GM19193 (cell line): ENCODE measurements at regions not wholly inside any gene's neighbourhood (a gene's known extent, or its start where the extent isn't known, plus 50 kb on each side); places are given as distances from the start of the nearest gene placed in this dataset.
A peak's percentile ranks its signal among the peaks of the same experiment; 100 is the strongest.

Source experiments
- POLR2A ChIP-seq: IDR thresholded peaks from 4 replicates; pipeline ENCODE4 v1.6.1; 2011; ENCODE audit not compliant: insufficient read depth, insufficient read length; ENCODE audit errors: extremely low read depth

DNA sequence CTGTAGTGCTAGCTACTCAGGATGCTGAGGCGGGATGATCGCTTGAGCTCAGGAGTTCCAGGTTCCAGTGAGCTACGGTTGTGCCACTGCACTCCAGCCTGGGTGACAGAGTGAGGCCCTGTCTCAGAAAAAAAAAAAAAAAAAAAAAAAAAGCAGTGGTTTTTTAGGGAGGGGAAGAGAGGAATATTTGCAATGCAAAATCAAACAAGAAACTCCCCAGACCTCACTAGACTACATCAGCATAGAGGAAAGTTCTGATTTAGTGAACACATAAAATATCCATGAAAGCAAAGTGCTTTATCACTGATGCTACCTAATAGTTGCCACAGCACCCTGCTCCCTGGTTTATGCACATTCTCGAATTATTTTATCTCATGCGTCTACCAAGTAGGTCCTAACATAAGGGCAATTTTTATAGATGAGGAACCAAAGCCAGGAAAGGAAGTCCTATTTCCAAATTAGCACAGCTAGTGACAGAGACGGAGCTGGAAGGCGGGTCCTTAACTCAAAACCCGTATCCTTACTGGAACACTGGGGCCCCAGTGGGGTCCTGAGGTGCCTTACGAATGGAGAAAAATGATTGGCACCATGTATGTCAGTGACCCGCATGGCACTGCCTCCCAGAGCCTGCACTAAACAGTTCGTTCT, 50.7 kb upstream of the GPR157 start:
- TF ChIP-seq POLR2A: no peak

DNA sequence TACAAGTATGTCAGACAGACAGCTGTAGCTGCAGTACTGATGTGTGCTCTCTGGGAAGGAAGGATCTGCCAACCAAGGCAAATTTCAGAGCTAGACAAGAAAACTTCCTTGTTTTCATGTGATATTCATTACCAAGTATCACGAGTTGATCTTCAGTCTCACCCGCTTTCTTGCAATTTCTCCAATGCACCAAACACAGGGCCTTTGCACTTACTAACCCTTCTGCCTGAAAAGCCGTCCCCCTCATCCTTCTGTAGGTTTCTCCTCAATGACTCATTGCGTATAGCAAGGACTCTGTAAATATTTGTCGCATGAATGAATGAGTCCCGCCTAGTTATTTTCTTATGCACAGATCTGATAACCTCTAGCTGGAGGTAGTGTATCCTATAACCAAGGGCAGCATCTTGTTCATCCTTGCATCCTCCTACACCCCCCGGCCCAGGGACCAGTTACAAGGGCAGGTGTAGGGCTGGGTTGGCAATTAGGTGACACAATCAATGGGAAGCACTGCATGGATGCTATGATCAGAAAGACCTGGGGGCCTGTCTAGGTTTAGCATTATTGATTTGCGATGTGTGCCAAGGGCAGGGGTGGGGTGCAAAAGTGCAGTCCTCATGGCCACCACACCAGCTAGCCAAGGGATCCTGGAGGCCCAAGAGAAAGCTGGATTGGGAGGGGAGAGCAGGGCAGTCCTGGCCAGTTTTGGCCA, 51.4 kb upstream of the GPR157 start:
- TF ChIP-seq POLR2A: no peak

DNA sequence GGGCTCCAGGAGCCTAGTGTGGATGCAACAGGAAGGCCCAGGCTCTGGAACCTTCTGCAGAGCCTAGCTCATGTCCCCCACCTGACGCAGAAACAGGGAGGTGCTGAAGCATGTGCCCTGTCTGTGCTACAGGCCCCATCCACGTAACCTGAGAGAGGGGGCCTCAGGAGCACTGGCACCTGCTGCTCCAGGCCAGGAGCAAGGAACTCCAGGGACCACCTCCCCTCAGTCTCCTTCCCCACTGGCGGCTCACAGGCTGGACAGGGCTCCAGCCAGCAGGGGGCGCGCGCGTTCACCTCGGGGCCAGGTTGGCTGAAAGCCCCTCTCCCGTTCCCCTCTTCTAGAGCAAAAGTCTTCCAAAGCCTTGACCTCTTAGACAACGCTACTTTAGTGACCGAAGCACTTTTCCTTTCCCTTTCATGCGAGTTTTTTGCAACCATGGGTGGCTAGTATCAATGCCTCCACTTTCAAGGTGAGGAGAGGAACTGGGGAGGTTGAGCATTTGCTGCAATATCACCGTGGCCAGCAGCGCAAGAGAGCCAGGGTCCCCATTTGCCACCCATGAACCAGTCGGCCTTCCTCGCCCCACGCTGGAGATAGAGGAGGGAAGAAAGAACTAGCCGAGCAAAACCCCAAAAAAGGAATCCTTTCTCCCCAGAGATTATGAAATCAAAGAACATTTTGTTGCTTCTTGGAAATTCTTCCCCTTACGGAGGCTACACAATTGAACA, 52.4 kb upstream of the GPR157 start:
- TF ChIP-seq POLR2A: peak; percentile 25

DNA sequence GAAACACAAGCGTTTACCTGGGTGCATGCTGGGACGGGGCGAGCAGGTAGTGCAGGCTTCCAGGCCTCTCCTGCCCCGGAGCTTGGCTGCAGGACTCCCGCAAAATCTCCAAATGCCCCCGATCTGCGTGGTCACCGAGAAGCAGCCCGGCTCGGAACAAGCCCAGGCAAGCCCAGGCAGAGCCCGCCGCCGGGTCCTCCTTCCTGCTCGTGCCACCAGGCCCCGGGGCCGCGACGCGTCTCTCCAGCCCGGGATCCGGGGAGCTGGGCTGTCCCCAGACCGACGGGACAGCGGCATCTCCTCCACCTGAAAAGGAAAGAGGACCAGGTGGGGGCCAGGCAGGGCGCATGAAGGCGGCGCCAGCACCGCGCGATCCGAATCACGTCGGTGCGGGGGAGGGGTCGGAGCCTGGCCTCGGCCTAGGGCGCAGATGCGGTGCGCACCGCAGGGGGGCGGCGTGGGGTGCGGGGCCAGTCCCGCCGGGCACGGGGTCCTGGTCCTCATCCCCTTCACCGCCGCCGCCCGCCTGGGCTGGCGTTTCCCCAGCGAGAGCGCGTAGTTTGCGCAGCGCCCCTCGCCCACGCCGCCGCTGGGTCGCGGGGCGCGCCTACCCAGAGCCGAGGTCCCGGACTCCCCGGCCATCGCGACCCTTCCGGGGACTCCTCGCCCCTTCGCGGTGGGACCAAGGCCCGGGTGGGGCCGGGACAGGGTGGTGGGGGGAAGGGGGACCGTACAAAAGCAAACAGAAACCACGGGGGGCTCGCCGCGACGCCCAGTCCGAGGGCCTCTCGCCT, 52.4 kb upstream of the H6PD start:
- TF ChIP-seq POLR2A: peak; percentile 74

DNA sequence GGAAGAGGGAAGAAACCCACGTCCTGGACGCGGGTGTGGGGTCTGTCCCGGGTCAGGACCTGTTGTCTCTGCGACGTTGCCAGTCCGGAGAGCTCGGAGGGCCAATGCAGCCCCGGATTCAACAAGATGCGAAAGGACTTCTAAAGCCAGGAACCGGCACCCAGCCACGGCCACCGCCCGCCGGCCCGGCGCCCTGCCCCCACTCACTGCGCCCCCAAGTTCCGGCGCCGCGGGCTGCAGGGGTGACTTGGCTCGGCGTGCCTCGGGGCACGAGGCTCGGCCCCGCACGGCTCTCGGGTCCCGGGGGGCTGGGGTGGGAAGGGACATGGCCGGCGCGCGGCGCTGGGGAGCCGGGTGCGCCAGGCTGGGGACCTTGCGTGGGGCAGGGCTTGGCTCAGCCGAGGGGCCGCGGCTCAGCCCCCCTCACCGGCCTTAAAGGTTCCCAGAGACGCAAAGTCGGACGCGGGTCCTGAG, 51.8 kb upstream of the H6PD start:
- no peak for TF ChIP-seq POLR2A

DNA sequence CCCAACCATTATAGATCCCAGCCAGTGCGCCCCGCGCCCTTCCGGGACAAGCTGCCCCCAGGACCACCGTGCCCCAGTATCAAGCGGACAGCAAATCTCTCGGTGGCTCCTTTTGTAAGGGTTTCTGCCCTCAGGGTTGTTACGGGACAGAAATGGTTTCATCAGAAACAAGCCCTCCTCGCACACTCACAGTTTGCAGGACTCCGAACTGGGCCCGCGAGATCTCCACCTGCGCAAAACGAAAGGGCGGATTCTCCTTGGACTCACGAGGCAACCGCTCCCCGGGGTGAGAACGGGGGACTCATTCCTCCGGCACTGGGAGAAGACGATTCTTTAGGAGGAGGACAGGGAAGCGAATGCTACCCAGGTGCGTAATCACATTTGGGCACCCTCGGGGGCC, 51.1 kb upstream of the H6PD start:
- no peak for TF ChIP-seq POLR2A

DNA sequence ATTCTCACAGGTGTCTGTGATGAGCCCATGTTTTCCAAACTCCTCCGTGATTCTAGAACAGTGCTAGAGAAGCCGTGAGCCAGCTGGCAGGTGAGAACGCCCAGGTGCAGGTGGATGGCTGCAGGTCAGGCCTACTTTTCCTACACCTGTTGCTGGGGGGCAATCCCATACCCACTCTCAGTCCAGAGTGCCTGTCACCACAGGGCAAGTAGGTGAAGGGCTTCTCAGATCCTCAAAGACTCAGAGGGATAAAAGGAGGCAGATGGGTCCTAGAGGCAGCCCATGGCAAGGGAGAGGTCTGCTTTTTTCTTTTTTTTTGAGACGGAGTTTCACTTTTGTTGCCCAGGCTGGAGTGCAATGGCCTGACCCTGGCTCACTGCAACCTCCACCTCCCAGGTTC, 50.7 kb upstream of the H6PD start:
- no peak for TF ChIP-seq POLR2A

DNA sequence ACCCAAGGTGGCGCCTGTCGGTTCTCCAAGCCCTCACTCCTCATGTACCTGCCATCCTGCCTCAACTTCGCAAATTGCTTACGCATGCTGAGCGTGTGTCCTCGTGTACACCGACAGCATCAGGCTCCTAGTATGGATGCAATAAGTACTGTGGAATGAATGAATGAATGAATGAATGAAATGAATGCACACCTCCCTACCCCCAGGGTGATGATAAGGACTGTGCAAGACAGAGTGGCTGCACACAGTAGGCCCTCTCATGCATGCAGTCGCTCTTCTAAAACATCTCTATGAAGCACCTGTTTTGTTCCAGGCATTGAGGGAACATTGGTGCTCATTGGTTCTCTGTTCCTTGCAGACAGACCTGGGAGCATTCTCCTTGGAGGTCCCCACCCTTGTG, 49.8 kb upstream of the H6PD start:
- no peak for TF ChIP-seq POLR2A
